Parathyroid adenoma (tissue), 2 donors: ENCODE measurements at regions not wholly inside any gene's neighbourhood (a gene's known extent, or its start where the extent isn't known, plus 50 kb on each side); places are given as distances from the start of the nearest gene placed in this dataset.

Experiments
- H2AFZ ChIP-seq: fragments of 300-600 bp; sonication (generic); one replicate; pipeline ENCODE4 v1.7.0; 2017; ENCODE audit warnings: antibody characterized with exemption, mild to moderate bottlenecking
- H3K27ac ChIP-seq: fragments of 300-600 bp; sonication (generic); one replicate; pipeline ENCODE4 v1.7.0; 2017
- H3K27me3 ChIP-seq: fragments of 300-600 bp; sonication (generic); one replicate; pipeline ENCODE4 v1.7.0; 2017; ENCODE audit warnings: low read length; ENCODE audit not compliant: control insufficient read depth, insufficient read depth
- H3K36me3 ChIP-seq: fragments of 300-600 bp; sonication (generic); one replicate; pipeline ENCODE4 v1.7.0; 2017; ENCODE audit warnings: low read length; ENCODE audit not compliant: control insufficient read depth, insufficient read depth
- H3K4me1 ChIP-seq: fragments of 300-600 bp; sonication (generic); one replicate; pipeline ENCODE4 v1.7.0; 2017; ENCODE audit warnings: control low read depth
- H3K4me2 ChIP-seq: fragments of 300-600 bp; sonication (generic); one replicate; pipeline ENCODE4 v1.7.0; 2017; ENCODE audit warnings: low read length
- H3K4me3 ChIP-seq: fragments of 300-600 bp; sonication (generic); one replicate; pipeline ENCODE4 v1.7.0; 2017; ENCODE audit warnings: low read depth, low read length
- H3K79me2 ChIP-seq: fragments of 300-600 bp; sonication (generic); one replicate; pipeline ENCODE4 v1.7.0; 2017; ENCODE audit warnings: control low read depth
- H3K9ac ChIP-seq: fragments of 300-600 bp; sonication (generic); one replicate; pipeline ENCODE4 v1.7.0; 2017; ENCODE audit warnings: mild to moderate bottlenecking
- H3K9me3 ChIP-seq: fragments of 300-600 bp; sonication (generic); one replicate; pipeline ENCODE4 v1.7.0; 2017; ENCODE audit warnings: low read length; ENCODE audit not compliant: control insufficient read depth
- TF ChIP-seq, protein P1 (sequence below): fragments of 300-600 bp; sonication (generic); IDR thresholded peaks from one replicate; pipeline ENCODE4 v1.7.0; 2017; ENCODE audit warnings: antibody characterized with exemption, mild to moderate bottlenecking
- donor health status: primary hyperparathyroidism.

DNA sequence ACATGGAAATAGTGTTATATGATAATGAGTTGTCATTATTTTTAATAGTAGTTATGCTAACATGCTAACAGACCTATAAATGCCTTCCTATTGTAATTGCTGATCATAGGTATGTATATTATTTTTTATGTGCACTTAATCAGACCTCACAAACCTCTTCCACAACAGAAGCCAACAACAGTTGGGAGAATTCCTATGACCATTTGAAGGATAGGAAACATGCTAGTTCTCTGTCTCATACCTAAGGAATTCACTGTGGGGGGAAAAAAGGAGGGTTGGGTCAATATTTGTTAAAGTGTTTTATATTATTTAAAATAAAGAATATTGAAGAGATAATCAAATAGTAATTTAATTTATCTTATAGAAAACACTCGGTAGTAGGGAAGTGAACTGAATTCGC lies 990.9 kb downstream of the EPHA7 start:
- H3K4me1 ChIP-seq, result no peaks in the 10 kb centered on the region
- no peak overlapping the region for H3K27ac ChIP-seq
- H3K4me3 ChIP-seq, result no peak overlapping the region
- H3K36me3 ChIP-seq, result no peaks in the 10 kb centered on the region
- H3K79me2 ChIP-seq, result no peaks in the 10 kb centered on the region
- no peak overlapping the region for H3K9ac ChIP-seq
- no peaks in the 10 kb centered on the region for H3K9me3 ChIP-seq
- H3K27me3 ChIP-seq, result no peaks in the 10 kb centered on the region
- no peak overlapping the region for H3K4me2 ChIP-seq
- TF ChIP-seq, protein P1, sequence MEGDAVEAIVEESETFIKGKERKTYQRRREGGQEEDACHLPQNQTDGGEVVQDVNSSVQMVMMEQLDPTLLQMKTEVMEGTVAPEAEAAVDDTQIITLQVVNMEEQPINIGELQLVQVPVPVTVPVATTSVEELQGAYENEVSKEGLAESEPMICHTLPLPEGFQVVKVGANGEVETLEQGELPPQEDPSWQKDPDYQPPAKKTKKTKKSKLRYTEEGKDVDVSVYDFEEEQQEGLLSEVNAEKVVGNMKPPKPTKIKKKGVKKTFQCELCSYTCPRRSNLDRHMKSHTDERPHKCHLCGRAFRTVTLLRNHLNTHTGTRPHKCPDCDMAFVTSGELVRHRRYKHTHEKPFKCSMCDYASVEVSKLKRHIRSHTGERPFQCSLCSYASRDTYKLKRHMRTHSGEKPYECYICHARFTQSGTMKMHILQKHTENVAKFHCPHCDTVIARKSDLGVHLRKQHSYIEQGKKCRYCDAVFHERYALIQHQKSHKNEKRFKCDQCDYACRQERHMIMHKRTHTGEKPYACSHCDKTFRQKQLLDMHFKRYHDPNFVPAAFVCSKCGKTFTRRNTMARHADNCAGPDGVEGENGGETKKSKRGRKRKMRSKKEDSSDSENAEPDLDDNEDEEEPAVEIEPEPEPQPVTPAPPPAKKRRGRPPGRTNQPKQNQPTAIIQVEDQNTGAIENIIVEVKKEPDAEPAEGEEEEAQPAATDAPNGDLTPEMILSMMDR, result no peak
- H2AFZ ChIP-seq, result no peak overlapping the region

DNA sequence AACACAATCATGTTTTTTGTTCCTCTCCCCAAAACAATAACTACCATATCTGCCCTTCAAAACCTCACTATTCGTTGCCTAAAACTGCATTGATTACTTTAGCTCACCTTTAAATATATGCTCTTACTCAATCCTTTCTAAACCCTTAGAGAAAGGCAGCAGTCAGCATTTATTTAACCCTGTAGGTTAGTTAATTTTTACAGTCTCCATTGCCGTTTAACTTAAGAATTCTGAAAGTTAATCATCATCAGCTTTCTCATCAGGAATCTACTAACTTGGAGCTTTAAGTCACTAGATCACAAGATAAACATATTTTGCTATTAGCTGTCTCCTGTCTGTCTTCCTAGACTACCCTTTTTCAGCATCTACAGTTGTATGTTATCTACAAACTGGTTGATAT lies 991.9 kb downstream of the EPHA7 start:
- H3K4me2 ChIP-seq, result no peak overlapping the region
- H3K79me2 ChIP-seq, result no peaks in the 10 kb centered on the region
- TF ChIP-seq, protein P1, result no peak
- no peak overlapping the region for H3K27ac ChIP-seq
- H3K9me3 ChIP-seq, result no peaks in the 10 kb centered on the region
- H3K4me1 ChIP-seq, result no peaks in the 10 kb centered on the region
- H3K36me3 ChIP-seq, result no peaks in the 10 kb centered on the region
- no peak overlapping the region for H3K9ac ChIP-seq
- no peak overlapping the region for H3K4me3 ChIP-seq
- no peaks in the 10 kb centered on the region for H3K27me3 ChIP-seq
- no peak overlapping the region for H2AFZ ChIP-seq

- Histone ChIP-seq H3K9me3 (no peaks in the 10 kb centered on the region), H3K79me2 (no peaks in the 10 kb centered on the region), H3K4me3 (no peak overlapping the region), H3K36me3 (no peaks in the 10 kb centered on the region), H3K4me2 (no peak overlapping the region), H3K9ac (no peak overlapping the region), H3K4me1 (no peaks in the 10 kb centered on the region), H3K27me3 (no peaks in the 10 kb centered on the region), H2AFZ (no peak overlapping the region), H3K27ac (no peak overlapping the region)
- TF ChIP-seq, protein P1, result no peak
Observed at GRCh38 chr6:92415656-92416055, 1003.7 kb downstream of the EPHA7 start.

- H3K4me1 ChIP-seq, result no peaks in the 10 kb centered on the region
- H3K79me2 ChIP-seq, result no peaks in the 10 kb centered on the region
- H3K27me3 ChIP-seq, result no peaks in the 10 kb centered on the region
- H2AFZ ChIP-seq, result no peak overlapping the region
- TF ChIP-seq, protein P1, result no peak
- H3K9me3 ChIP-seq, result no peaks in the 10 kb centered on the region
- no peak overlapping the region for H3K9ac ChIP-seq
- H3K4me2 ChIP-seq, result no peak overlapping the region
- H3K36me3 ChIP-seq, result no peaks in the 10 kb centered on the region
- H3K27ac ChIP-seq, result no peak overlapping the region
- H3K4me3 ChIP-seq, result no peak overlapping the region
Observed at GRCh38 chr6:92408350-92408749, 1011.0 kb downstream of the EPHA7 start.

GRCh38 chr6:92404281-92404680 lies 1015.1 kb downstream of the EPHA7 start:
- Histone ChIP-seq H3K79me2 (no peaks in the 10 kb centered on the region), H2AFZ (no peak overlapping the region), H3K4me3 (no peak overlapping the region), H3K27ac (no peak overlapping the region), H3K9me3 (no peaks in the 10 kb centered on the region), H3K4me1 (no peaks in the 10 kb centered on the region), H3K27me3 (no peaks in the 10 kb centered on the region), H3K36me3 (no peaks in the 10 kb centered on the region), H3K4me2 (no peak overlapping the region), H3K9ac (no peak overlapping the region)
- TF ChIP-seq, protein P1, result no peak
